ENCODE measurements at regions not wholly inside any gene's neighbourhood (a gene's known extent, or its start where the extent isn't known, plus 50 kb on each side); places are given as distances from the start of the nearest gene placed in this dataset.

DNA sequence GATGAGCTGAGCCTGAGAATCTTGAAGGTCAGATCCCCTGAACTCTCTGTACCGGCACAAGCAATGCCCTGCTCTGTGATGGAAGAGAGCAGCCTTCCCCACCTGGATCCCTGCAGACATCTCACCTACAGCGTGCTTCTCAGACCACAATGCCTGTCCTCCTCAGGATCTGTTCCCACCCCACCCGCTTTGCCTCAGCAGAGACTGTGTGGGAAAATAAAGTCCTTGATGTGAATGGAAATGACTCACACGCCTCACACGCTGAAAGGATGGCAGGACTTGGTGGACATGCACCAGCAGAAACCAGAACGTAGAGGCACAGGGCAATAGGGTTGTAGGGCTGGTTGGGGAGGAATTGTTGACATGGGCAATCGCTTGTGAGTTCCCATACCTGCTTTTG lies 117.9 kb upstream of the POU3F3 start:
- DNase-seq = no peak

DNA sequence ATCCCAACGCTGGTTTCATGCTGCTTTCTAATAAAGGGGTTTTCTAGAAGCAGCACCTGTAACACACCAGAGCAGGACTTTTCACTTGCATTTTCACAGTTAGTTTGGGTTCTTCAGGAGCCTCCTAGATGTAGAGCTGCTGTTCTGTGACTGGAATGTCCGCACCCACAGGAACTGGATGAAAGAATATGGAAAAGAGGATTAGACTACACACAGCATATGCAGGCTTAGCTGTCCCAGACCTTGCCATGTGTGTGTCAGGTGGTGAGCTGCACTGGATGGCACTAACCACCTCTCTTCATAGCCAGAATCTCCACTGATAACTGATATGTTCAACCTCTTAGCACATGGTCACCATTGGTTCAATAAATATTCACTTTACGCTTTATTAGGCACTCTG lies 112.1 kb upstream of the POU3F3 start:
- DNase-seq = no peak

DNA sequence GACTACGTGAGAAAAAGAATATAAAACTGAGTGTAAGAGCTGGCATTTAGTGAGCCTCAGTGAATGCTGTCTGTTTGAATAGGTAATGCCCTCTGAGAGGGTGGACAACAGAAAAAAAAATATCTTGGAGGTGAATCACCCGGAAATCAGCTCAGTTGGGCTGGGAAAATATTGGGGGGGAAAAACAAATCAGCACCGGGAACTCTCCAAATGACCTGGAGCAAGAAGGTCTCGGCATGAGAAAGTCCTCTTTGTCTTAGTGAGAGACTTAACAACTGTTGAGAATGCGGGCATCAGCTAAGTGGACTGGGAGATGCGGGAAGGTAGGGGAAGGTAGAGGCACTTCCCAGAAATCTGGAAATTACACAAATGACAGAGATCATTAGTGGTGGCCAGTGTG lies 109.4 kb upstream of the POU3F3 start:
- DNase-seq = no peak

DNA sequence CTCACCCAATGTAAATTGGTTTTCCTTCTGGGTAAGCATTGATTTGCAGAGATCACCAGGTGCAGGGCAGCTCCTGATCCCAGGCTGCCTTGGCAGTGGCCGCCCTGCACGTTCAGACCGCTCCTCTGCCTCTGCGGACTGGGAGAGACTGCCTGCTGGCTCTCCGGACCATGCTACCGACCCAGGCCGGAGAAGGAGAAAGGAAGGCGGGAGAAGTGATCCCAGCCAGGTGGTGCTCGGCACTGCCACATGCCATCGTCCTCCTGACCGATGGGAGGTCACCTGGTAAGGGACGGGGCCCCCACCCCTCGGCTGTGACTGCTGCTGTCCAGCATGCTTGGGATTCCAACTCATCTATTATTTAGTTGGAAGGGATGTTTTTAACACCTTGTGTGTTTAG lies 108.1 kb upstream of the POU3F3 start:
- DNase-seq = no peak

DNA sequence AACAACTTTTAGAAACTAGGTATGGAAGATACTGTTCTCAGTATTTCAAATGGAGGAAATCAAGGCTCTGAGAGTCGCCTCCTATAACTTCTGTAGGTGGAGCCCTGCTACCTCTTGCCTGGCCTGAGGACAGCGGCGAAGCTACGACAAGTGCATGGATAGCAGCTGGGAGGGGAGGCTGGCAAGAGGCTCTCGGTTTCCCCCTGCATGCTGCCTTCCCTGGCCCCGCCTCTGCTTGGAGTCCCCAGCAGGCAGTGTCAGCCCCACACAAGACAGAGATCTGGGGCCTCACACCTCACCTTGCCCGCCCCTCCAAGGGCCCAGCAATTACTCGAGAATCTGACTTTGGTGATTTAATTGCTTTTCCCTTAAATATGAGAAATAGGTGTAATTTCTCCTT lies 107.6 kb upstream of the POU3F3 start:
- DNase-seq = no peak

DNA sequence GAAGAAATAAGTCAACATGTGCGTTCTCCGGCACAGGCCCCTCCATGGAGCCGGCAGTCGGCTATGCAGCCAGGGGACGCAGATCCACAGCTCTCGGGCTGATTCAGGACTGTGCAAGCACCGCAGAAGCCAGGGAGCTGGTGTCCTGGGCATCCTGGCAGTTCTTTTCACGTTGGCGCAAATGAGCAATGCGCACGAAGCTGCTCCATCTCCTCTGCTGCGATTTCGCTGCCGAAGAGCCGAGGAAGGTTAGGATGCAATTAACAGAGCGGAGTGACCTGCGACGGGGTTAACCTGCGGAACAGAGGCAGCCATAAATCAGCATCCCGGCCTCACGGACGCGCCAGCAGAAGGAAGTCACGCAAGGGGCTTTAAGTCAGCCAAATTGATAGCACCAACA lies 107.1 kb upstream of the POU3F3 start:
- DNase-seq = no peak

DNA sequence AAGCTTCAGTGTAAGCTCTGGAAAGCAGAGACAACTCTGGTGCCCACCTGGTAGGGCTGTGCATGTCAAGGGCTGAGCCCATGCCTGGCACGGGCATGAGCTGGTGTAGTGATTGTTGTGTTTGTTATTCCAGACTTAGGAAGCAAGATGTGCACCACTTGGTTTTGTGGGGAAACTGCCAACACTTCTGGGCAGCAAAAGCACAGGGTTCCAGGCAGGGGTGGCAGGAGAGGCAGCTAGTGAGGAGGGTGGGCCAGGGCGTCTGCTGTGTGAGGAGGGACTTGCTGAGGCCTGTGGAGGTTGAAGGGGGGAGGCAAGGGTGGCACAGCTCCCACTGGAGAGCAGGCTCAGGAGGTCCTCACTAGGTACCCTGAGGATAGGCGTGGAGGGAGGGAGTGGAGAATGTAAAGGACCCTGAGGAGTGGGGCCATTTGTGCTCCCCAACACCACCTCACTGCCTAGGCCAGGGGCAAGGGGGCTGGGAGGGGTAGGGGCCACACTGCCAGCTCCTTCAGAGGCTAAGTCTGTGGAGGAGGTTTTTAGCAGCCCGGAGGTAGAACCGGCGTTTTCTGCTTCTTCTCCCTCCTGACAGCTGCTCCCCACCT lies 104.0 kb upstream of the POU3F3 start:
- DNase-seq = no peak

DNA sequence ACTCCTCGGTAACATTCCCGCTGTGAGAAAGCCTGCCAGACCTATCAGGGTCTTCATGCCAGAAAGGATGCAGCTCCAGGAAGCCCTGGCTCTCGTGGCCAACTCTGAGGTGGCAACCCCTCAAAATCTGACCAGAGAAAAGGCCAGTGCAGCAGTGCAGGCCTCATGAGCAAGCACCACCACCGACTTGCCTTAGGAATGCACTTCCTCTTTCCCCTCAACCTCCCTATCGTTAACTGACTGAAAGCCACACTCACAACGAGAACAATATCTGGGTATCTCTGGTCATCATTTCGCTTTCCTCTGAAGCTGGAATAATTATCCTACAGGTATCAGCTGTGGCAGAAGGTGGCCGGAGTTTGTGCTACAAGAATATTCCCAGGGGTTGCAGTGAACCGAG lies 101.4 kb upstream of the POU3F3 start:
- no peak for DNase-seq

DNA sequence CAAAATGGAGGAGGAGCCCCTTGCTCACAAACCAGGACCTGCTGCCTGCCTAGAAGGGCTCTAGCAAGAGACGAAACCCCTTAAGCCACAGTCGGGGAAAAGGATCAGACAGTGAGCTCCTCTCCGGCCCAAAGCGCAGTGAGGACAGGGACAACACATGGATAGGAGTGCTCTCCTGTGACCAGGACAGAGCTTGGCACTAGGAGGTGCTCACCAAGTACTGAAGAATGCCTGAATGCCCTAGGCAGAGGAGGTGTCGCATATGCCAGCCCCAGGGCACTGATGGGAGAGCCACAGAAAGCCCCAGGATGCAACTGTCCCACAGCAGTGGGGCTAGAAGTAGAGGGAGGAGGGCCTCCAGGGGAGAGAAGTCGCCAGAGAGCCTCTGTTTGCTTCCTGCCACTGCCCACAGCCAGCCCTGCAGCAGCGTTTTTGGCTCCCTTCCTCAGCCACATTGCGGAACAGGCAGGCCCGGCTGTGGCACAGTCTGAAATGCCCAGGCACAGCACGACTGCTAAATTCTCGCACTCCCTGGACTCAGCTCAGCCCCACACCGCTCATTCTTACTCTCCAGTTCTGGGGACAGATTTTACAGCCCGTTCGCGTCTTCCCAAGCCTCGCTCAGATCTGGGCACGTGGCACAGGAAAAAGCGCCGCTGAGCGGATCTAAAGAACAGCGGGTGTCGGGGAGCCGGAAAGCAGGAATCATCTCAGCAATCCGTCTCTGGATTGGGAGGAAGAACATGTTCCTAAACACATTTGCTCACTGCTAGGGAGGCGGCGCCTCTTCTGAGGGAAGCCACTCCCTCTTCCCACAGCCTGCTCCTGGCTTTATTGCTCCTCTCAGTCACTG lies 98.7 kb upstream of the POU3F3 start:
- DNase-seq = no peak

DNA sequence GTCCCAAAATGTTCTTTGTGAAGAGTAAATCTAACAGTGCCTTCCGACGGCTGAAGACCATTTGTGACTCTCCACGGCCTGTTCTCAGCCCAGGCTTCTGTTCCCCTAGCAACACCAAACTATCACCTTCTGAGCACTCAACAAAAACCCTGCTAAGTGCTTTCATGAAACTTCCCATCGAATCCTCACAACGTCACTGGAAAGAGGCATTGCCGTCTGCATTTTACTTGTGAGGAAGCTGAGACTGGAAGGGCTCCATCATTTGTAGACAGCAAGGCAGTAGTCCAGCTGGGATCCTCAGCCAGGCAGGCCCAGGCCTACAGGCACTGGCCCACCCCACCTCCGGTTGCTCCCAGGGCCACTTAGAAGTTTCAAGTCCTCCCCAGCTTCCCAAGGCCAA lies 97.8 kb upstream of the POU3F3 start:
- no peak for DNase-seq

DNA sequence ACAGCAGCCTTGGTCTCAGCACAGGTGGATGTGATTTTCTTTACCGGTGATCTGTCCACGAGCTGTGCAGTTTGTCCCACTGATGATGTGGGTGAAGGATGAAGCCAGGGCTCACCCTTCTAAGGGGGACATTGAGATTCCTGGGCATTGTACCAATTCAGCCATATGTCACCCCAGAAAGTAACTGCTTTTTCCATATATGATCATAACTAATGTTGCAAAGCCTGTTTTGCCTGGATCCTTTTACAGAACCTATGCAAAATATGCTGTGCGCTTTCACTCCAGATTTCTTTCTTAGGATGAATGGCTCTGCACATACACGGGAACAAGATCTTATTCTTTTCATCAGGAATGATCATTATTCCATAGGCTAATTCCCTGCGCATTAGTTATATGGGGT lies 96.9 kb upstream of the POU3F3 start:
- no peak for DNase-seq

DNA sequence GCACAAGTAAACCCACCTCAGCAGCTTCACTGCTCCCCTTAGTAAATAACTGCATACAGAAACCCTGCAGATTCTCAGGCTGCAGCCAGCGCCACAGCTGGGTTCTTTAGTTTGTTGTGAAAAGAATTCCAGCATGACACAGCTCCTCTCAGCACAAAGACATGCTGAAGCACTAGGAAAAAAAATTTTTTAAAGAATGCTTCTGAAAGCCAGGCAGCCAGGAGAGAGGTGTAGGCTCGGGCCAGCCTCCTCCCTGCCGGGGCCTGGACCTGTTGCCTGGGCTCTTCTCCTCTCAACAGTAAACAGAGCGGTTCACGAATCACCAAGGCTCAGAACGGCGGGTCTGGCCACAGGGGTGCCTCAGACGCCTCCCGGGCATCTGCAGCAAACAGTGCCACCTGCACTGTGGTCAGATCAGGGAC lies 95.7 kb upstream of the POU3F3 start:
- no peak for DNase-seq

DNA sequence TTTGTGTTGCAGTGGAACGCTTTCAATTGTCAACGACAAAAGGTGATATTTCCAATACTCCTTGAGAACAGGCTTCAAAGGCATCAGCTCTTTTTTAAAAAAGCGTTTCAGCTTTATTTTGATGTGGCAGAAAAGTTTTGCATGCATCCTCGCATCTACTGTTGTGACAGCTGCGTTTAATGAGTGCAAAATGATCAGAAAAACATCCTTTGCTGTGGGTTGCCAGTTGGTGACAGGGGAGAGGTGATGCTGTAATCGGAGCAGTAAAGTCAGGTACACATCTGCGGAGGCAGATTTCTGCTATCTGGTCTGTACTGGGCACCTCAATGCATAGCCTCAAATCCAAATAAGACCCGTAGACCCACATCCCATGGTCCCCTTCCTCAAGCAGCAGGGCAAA lies 91.9 kb upstream of the POU3F3 start:
- no peak for DNase-seq

DNA sequence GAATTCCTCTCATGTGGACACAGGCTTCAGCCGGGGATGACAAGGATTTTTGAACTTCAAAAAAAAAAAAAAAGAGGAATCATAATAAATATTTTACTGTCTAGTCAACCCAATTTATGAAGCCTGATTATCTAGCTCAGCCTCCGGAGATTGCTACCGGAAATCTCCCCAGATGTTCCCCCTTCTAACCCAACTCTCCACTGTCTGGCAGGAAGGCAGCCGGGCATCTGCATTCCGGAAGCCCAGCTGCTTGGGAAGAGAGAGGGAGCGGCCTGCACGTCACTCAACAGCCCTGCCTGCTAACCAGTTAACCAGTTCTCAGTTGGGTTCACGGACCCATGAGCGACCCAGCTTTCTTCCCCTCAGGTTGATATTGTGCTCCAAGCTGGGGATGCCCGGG lies 87.2 kb upstream of the POU3F3 start:
- no peak for DNase-seq

DNA sequence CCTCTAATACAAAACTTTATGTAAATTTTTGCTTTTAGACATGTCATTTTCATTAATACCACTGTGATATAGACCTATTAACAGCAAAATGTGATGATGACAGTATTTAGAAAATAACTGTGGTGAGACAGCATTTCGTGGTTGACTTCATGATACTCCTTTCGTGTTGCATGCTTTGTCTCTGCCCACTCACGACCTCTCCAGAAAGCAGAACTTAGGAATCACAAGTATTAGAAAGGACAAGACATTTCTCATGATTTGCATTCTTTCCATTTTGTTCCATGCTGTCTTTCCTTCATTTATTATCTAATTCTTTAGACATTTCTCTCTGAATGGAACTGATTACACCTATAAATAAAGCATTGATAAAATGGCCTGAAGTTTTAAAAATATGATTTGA lies 85.2 kb upstream of the POU3F3 start:
- no peak for DNase-seq

DNA sequence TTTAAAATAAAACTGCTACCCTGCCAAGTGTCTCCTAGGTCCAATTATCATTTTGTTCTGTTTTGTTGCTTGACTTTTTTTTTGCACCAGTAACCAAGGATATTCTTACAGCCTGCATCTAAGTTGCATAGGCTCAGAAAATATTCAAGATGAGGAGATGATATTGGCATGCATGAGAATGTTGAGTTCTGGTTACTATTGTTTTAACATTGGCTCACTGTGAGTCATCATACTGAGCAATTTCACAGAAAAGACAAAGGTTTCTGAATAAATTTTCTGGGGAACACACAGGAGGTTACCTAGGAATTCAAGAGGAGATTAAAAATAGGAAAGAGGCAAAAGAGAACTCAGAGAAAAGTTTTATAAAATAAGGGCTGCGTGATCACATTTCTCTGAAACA lies 84.8 kb upstream of the POU3F3 start:
- no peak for DNase-seq

DNA sequence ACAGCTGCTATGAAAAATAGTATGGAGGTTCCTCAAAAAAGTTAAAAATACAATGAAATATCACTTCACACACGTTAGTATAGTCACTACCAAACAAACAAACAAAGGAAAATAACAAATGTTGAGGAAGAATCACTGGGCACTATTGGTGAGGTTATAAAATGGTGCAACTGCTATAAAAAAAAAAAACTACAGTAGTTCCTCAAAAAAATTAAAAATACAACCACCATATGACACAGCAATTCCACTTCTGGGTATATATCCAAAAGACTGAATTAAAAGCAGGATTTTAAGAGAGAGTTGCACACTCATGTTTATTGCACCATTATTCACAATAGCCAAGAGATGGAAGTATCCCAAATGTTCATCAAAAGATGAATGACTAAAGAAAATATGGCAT lies 80.9 kb upstream of the POU3F3 start:
- no peak for DNase-seq

DNA sequence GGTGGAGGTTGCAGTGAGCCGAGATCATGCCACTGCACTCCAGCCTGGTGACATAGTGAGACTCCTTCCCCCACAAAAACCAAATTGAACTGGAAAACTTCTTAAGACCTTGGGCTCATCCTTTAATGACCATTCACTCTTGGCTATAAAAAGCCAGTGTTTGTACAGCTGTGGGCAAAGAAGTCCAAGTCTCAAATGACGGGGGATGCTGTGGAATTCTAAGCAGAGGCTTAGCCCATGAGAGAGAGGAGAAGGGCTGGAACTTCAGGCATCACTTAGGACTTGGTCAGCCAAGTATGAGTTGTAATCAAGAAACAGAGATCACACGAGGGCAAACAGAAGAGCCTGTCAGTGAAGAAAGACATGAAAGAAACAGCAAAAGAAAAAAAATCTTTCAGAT lies 79.3 kb upstream of the POU3F3 start:
- no peak for DNase-seq

DNA sequence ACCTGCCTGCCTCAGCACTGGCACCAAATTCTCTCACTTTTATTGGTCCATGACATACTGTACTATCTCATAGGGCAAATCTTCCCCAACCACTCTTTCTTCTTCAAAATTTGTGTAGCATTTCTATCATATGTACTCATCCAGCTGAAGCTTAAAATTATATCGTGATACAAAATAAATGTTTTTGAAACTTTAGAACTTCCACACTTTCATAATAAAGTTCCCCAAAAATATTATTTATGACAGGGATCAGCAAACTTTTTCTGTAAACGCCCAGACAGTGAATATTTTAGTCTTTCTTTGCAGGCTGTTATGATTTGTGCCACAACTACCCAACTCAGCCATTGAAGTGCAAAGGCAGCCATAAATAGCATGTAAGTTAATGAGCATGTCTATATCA lies 76.2 kb upstream of the POU3F3 start:
- DNase-seq = no peak

DNA sequence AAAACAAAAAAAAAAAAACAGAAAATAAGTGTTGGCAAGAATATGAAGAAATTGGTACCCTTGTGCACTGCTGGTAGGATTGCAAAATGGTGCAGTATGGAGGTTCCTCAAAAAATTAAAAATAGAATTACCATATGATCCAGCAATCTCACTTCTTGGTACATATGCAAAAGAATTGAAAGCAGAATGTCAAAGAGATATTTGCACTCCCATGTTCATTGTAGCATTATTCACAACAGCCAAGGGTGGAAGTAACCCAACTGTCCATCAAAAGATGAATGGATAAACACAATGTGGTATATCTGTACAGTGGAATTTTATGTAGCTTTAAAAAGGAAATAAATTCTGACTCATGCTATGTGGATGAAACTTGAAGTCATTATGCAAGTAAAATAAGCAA lies 72.8 kb upstream of the POU3F3 start:
- no peak for DNase-seq

DNA sequence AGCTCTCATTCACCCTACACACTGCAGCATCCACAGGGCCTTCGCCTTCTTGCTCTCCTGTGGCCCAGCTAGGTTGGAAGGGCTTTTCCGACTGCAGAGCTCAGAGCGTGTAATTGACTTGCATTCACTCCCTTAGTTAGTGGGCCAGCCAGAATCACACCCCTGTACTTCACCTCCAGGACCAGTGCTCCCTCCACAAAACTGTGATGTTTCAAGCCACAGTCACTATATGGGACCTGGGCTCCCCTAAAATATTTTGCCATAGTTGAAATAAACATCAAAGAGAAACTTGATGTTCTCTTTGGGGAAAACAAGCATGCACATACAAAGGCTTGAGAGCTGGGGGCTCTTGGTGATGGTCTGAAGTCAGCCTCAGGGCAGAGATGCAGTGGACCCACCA lies 69.7 kb upstream of the POU3F3 start:
- no peak for DNase-seq

DNA sequence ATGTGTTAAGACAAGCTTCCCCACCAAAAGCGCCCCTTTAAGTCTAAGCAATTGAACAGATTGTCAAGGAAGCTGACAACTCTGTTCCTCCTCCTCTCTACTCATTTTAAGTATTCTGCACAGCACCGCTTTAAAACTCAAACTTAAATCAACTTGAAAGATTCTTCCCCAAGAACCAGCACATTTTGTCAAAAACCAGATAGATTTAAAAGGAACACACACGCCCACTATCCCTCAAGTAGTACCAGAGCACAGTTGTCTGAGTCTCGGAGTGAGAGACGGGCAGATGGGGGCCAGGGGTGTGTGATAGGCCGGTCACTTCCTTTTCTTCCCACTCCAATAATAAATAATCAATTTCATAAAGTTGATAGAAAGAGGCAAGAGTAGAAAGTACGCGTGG lies 67.7 kb upstream of the POU3F3 start:
- DNase-seq = no peak

DNA sequence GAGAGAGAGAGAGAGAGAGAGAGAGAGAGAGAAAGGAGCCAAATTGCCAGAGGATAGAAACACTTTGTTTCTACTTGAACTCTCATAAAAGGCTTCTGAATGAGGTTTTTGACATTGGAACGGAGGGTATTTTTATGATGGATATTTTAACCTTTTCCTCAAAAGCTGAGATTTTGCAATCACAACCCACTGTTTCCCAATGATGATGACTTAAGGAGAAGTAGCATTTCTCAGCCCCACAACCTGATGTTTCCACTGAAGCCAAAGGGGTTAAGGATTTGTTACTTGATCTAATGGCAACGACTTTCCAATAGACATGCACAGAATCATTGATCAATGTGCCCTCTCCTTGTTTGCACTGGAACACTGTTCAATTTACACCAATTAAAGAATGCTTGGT lies 67.1 kb upstream of the POU3F3 start:
- DNase-seq = no peak

DNA sequence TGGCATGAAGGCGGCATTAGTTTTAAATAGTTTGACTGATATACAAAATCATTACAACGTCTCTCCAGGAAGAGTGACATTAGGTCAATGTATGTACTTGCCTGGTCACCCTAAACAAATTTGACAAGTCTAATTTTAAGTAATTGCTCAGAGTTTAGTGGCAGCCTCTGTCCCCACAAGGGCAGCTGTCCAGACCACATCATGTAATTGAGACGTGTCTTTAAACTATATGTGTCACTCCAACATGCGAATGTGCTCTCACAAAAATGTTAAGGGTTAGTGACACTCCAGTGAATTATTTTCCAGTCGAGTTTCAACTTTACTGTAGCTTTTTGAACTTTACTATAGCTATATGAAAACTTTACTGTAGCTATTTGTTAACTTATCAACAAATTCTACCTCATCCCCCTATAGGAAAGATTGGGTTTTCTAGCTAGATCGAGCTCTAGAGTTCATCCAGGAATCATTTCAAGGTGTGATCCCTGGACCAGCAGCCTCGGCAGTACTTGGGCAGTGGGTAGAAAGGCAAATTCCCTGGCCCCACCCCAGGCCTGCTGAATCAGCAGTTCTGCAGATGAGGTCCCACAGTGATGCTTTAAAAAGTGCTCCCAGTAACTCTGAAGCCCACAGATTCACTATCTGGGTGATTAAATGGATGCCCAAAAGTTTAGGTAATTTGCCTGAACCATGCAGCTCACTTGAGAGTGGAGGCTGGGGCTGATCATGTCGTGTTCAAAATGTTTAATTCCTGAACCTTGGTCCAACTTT lies 66.4 kb upstream of the POU3F3 start:
- DNase-seq = no peak

Data from activated CD4-positive, alpha-beta T cell treated with anti-CD3 and anti-CD28 coated beads, Interleukin-2, Interleukin-6, amounts not matched to agents 100 ng/mL and 50 ng/mL, durations not matched to agents 16 hours and 8 hours (primary cell).